SU-DHL-6 (cell line): ENCODE measurements at regions not wholly inside any gene's neighbourhood (a gene's known extent, or its start where the extent isn't known, plus 50 kb on each side); places are given as distances from the start of the nearest gene placed in this dataset.
"Not testable (repeated sequence)": the region's sequence is repeated elsewhere in the genome, so short reads cannot be mapped to it uniquely, and the experiment has no call there.

Source experiments
- H2AFZ ChIP-seq: fragments of 200-600 bp; sonication (generic); 2 replicates; pipeline ENCODE4 v1.6.1; 2014; ENCODE audit warnings: low read depth, mild to moderate bottlenecking, moderate library complexity, mixed read lengths, antibody characterized with exemption, low read length; ENCODE audit not compliant: severe bottlenecking
- H3F3A ChIP-seq: fragments of 200-600 bp; shearing (Covaris generic); 2 replicates; pipeline ENCODE4 v1.6.0; 2016; ENCODE audit warnings: antibody characterized with exemption, mild to moderate bottlenecking; ENCODE audit not compliant: insufficient read depth
- H3K27ac ChIP-seq: fragments of 200-600 bp; sonication (generic); 2 replicates; pipeline ENCODE4 v1.5.1; 2016; ENCODE audit warnings: low read depth, mild to moderate bottlenecking, low read length, moderate library complexity, mixed read lengths
- H3K27me3 ChIP-seq: fragments of 200-600 bp; sonication (generic), shearing (Covaris generic); 2 replicates; pipeline ENCODE4 v1.6.0; 2014; ENCODE audit warnings: mild to moderate bottlenecking, low read length
- H3K36me3 ChIP-seq: fragments of 200-600 bp; sonication (generic); 2 replicates; pipeline ENCODE4 v1.6.1; 2014; ENCODE audit warnings: mild to moderate bottlenecking, low read length, mixed read lengths
- H3K4me2 ChIP-seq: fragments of 300-600, 200-600 bp; shearing (Covaris generic), sonication (generic); 2 replicates; pipeline ENCODE4 v1.6.0; 2014; ENCODE audit warnings: low read length, low read depth, mild to moderate bottlenecking; ENCODE audit not compliant: poor library complexity, severe bottlenecking
- H3K4me3 ChIP-seq: fragments of 200-600 bp; sonication (generic); 2 replicates; pipeline ENCODE4 v1.5.1; 2014; ENCODE audit warnings: antibody characterized with exemption, low read length, mild to moderate bottlenecking, mixed read lengths; ENCODE audit not compliant: insufficient read depth, poor library complexity, severe bottlenecking
- H3K79me2 ChIP-seq: fragments of 200-600 bp; sonication (generic); 2 replicates; pipeline ENCODE4 v1.6.1; 2014; ENCODE audit warnings: mild to moderate bottlenecking, low read length, moderate library complexity; ENCODE audit not compliant: insufficient read depth
- H3K9ac ChIP-seq: fragments of 200-600 bp; sonication (generic); 2 replicates; pipeline ENCODE4 v1.7.0; 2014; ENCODE audit warnings: mild to moderate bottlenecking, low read length
- H3K9me2 ChIP-seq: fragments of 200-600 bp; sonication (generic); replicated peaks from 2 replicates; pipeline ENCODE4 v1.6.1; 2014; ENCODE audit warnings: low read length; ENCODE audit not compliant: insufficient read depth
- H3K9me3 ChIP-seq: fragments of 200-600 bp; sonication (generic); 2 replicates; pipeline ENCODE4 v1.6.1; 2014; ENCODE audit warnings: low read length, mixed read lengths; ENCODE audit not compliant: insufficient read depth
- H4K20me1 ChIP-seq: fragments of 200-600 bp; sonication (generic); 2 replicates; pipeline ENCODE4 v1.6.1; 2014; ENCODE audit warnings: low read depth, mild to moderate bottlenecking, antibody characterized with exemption, low read length, moderate library complexity, mixed read lengths
- EZH2phosphoT487 ChIP-seq: fragments of 200-600 bp; sonication (generic), shearing (Covaris generic); conservative IDR thresholded peaks from 2 replicates; pipeline ENCODE4 v1.6.1; 2018; ENCODE audit warnings: mild to moderate bottlenecking, antibody characterized with exemption, low read length, moderate library complexity, mixed read lengths
- TF ChIP-seq, protein P1 (sequence below): fragments of 200-600 bp; sonication (generic); IDR thresholded peaks from one replicate; pipeline ENCODE4 v1.5.1; 2017; ENCODE audit warnings: antibody characterized with exemption, mild to moderate bottlenecking, low read length, moderate library complexity; ENCODE audit not compliant: insufficient read depth, poor library complexity, severe bottlenecking

DNA sequence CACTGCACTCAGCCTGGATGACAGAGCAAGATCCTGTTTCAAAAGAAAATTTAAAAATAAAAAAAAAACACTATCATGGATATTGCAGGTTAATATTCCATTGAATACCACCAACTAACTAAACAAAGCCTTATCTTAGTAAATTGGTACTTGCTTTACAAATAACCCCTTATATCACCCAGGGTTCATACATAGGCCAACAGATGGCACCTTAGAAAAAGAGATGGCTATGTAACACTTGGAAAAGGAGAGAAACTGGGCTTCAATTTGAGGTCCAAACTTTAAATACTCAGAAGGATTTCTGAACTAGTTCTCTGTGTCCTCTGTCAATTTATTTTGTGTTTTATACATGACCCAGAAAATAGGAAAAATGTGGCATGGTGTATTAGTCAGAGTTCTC is 249.6 kb upstream of the LRP1B start:
- H3K27me3 ChIP-seq: no peaks in the 10 kb centered on the region
- H3K9me2 ChIP-seq: no peaks in the 10 kb centered on the region
- H2AFZ ChIP-seq: no peak overlapping the region
- no peaks in the 10 kb centered on the region for H3F3A ChIP-seq
- H3K9me3 ChIP-seq: no peaks in the 10 kb centered on the region
- no peak overlapping the region for H3K27ac ChIP-seq
- H3K36me3 ChIP-seq: no peaks in the 10 kb centered on the region
- no peak overlapping the region for H3K9ac ChIP-seq
- H4K20me1 ChIP-seq: no peaks in the 10 kb centered on the region
- H3K4me3 ChIP-seq: no peak overlapping the region
- H3K79me2 ChIP-seq: no peaks in the 10 kb centered on the region
- no peak overlapping the region for H3K4me2 ChIP-seq
- TF ChIP-seq EZH2phosphoT487: no peak
- TF ChIP-seq, protein P1, sequence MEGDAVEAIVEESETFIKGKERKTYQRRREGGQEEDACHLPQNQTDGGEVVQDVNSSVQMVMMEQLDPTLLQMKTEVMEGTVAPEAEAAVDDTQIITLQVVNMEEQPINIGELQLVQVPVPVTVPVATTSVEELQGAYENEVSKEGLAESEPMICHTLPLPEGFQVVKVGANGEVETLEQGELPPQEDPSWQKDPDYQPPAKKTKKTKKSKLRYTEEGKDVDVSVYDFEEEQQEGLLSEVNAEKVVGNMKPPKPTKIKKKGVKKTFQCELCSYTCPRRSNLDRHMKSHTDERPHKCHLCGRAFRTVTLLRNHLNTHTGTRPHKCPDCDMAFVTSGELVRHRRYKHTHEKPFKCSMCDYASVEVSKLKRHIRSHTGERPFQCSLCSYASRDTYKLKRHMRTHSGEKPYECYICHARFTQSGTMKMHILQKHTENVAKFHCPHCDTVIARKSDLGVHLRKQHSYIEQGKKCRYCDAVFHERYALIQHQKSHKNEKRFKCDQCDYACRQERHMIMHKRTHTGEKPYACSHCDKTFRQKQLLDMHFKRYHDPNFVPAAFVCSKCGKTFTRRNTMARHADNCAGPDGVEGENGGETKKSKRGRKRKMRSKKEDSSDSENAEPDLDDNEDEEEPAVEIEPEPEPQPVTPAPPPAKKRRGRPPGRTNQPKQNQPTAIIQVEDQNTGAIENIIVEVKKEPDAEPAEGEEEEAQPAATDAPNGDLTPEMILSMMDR: no peak

DNA sequence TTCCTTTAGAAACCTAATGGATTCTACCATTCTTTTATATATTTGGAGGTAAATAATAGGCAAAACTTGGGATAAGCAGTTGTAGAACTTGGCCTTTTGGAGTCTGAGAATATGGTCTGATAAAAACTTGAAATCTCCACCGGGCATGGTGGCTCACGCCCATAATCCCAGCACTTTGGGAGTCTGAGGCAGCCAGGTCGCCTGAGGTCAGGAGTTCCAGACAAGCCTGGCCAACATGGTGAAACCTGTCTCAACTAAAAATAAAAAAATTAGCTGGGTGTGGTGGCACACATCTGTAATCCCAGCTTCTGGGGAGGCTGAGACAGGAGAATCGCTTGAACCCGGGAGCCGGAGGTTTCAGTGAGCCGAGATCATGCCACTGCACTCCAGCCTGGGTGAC is 231.3 kb upstream of the LRP1B start:
- not testable (repeated sequence) for H3K36me3 ChIP-seq, H3K4me2 ChIP-seq, H3K27ac ChIP-seq, H3K9me3 ChIP-seq, H3K27me3 ChIP-seq, H3K9me2 ChIP-seq, H3F3A ChIP-seq, H3K9ac ChIP-seq, H3K4me3 ChIP-seq, H3K79me2 ChIP-seq, H4K20me1 ChIP-seq, H2AFZ ChIP-seq

GRCh38 chr2:142347751-142348150 is 216.9 kb upstream of the LRP1B start:
- no peaks in the 10 kb centered on the region for H3F3A ChIP-seq
- no peak for TF ChIP-seq EZH2phosphoT487
- TF ChIP-seq, protein P1: no peak
- no peak overlapping the region for H2AFZ ChIP-seq
- H3K27ac ChIP-seq: no peak overlapping the region
- H3K27me3 ChIP-seq: no peaks in the 10 kb centered on the region
- H3K4me2 ChIP-seq: no peak overlapping the region
- H3K79me2 ChIP-seq: no peaks in the 10 kb centered on the region
- no peaks in the 10 kb centered on the region; the same call in 1 of the 2 replicates for H3K9me2 ChIP-seq
- no peaks in the 10 kb centered on the region for H3K9me3 ChIP-seq
- no peaks in the 10 kb centered on the region for H3K36me3 ChIP-seq
- H4K20me1 ChIP-seq: no peaks in the 10 kb centered on the region
- H3K9ac ChIP-seq: no peak overlapping the region
- H3K4me3 ChIP-seq: no peak overlapping the region

- H3K27me3 ChIP-seq: no peaks in the 10 kb centered on the region
- no peaks in the 10 kb centered on the region for H3K79me2 ChIP-seq
- no peaks in the 10 kb centered on the region for H3K9me2 ChIP-seq
- H3K36me3 ChIP-seq: no peaks in the 10 kb centered on the region
- TF ChIP-seq, protein P1: no peak
- TF ChIP-seq EZH2phosphoT487: no peak
- no peak overlapping the region for H3K9ac ChIP-seq
- H3K27ac ChIP-seq: no peak overlapping the region
- no peaks in the 10 kb centered on the region for H4K20me1 ChIP-seq
- H3F3A ChIP-seq: no peaks in the 10 kb centered on the region
- no peak overlapping the region for H3K4me3 ChIP-seq
- H2AFZ ChIP-seq: no peak overlapping the region
- H3K9me3 ChIP-seq: no peaks in the 10 kb centered on the region
- H3K4me2 ChIP-seq: no peak overlapping the region
These were observed 208.4 kb upstream of the LRP1B start for GRCh38 chr2:142339261-142339660.
